Heart left ventricle (tissue), 13 donors: ENCODE measurements at regions not wholly inside any gene's neighbourhood (a gene's known extent, or its start where the extent isn't known, plus 50 kb on each side); places are given as distances from the start of the nearest gene placed in this dataset.

Experiments used
- CTCF ChIP-seq, 12 donors: fragments of 200-600 bp; sonication (generic) in 4 of 12; IDR thresholded peaks; one replicate each; pipeline versions ENCODE4 v1.5.0 to v1.8.0; 2018 to 2022; ENCODE audit warnings: antibody characterized with exemption in 12 of 12, mild to moderate bottlenecking in 5 of 12
- POLR2A ChIP-seq, 2 donors: fragments of 450-650 bp; IDR thresholded peaks; one replicate each; pipeline ENCODE4 v1.6.1; 2017; ENCODE audit warnings: antibody characterized with exemption in 2 of 2, mild to moderate bottlenecking in 2 of 2, moderate library complexity in 2 of 2
- donor health status: ischemic (EF 13 %, LVEDD 7.1; RV severe dilation, severe dysfunction).
- donor health status: DM: no; HTN: yes; CAD: no.
- donor health status: DM: no; HTN: no; CAD: no.
- donor health status: ischemic (EF 25% LVEDD 6.9; RV normal size, moderate dysfunction).
- donor health status: ischemic (EF 25% LVEDD 5.7; RV mildly dilated, moderate dysfunction).
- donor health status: ischemic (EF 35%, LVEDD 5.7; RV mildly dilated, moderate dysfunction).
- donor health status: nonischemic (EF 11% LVEDD 7.7; RV severe dilation, severe dysfunction).
- donor health status: DM: yes; HTN: yes; CAD: no.
- donor health status: PGD.
- donor health status: ischemic (EF 29% LVEDD 5.4; RV normal size, mild dysfunction).
- donor health status: nonischemic (EF 23%, LVEDD 6.1; RV moderate dilation, normal function).

DNA sequence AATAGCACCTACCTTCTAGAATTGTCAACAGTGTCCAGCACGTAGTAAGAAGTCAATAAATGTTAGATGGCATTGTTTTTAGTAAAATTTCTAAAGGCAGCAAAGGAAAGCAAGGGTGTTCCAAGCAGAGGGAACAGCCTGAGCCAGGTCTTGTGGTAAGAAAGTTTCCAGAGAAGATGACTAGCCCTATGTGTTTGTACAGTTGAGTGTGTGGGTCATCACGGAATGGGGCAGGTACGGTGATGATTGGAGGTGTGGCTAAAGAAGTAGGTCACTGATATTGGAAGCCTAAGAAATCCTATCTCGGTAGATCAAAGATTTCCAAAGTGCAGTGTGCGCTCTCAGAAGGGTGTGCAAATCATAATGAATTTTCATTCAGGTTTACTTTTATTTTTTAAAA lies 94.2 kb upstream of the BCL6 start:
- no peak for TF ChIP-seq CTCF (IDR thresholded peaks at IDR 0.05)
- no peak for TF ChIP-seq POLR2A (IDR thresholded peaks at IDR 0.05)
